ENCODE measurements at regions not wholly inside any gene's neighbourhood (a gene's known extent, or its start where the extent isn't known, plus 50 kb on each side); places are given as distances from the start of the nearest gene placed in this dataset.

GRCh38 chr10:125276133-125276532 is 115.8 kb upstream of the CTBP2 start:
- Mint-ChIP-seq H3K4me3 (no peak overlapping the region), H3K27me3 (ENCODE audit: low read depth in 2 of 2) (peaks cover 8 to 29% of the 10 kb centered on the region in 2 donors), H3K9me3 (peaks cover 0 to 2% of the 10 kb centered on the region in 2 donors), H3K4me1 (no peaks in the 10 kb centered on the region), H3K27ac (no peak overlapping the region), H3K36me3 (no peaks in the 10 kb centered on the region)
- WGBS (ENCODE audit: insufficient coverage): 93% methylated on average over 2 of the region's 2 CpGs
- no peaks in the 10 kb centered on the region for H3K9me3 ChIP-seq (ENCODE audit: control insufficient read depth, insufficient read depth, low read length)
- ATAC-seq (no peak), DNase-seq (no peak)
- no peak for TF ChIP-seq CTCF (IDR thresholded peaks at IDR 0.05)
- no peak overlapping the region for H3K27ac ChIP-seq (ENCODE audit: low read length)
- no peaks in the 10 kb centered on the region for H3K4me1 ChIP-seq (ENCODE audit: control insufficient read depth, insufficient read depth, low read length)
- no peaks in the 10 kb centered on the region for H3K27me3 ChIP-seq (ENCODE audit: control insufficient read depth, insufficient read depth, low read length)
- no peaks in the 10 kb centered on the region for H3K36me3 ChIP-seq (ENCODE audit: control insufficient read depth, insufficient read depth, low read length)
- no peak overlapping the region for H3K4me3 ChIP-seq (ENCODE audit: low read length)
- intact Hi-C loops (cut with micrococcal nuclease): no loop called here

DNA sequence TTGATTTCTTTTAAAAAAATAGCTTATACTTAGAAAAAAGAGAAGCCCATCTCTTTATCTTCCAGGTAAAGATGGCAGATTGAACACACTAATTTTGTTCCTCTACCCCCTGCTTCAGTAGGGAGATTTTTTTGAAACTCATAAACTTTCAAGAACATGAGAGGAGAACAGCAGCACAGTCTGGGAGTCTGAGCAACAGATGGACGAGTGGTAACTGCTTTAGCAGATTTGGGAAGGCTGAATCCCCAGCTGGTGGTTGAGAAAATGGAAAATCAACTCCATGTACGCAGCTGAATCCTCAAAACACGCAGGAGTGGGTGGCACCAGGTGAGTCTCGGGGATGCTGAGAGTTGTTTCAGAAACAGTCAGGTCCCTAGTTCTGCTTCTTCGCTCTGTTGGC is 114.6 kb upstream of the CTBP2 start:
- intact Hi-C loops (cut with micrococcal nuclease): no loop called here
- TF ChIP-seq CTCF (IDR thresholded peaks at IDR 0.05): no peak
- H3K4me3 Mint-ChIP-seq: no peak overlapping the region
- no peaks in the 10 kb centered on the region for H3K36me3 Mint-ChIP-seq
- no peaks in the 10 kb centered on the region for H3K9me3 ChIP-seq (ENCODE audit: control insufficient read depth, insufficient read depth, low read length)
- no peak for ATAC-seq
- no peaks in the 10 kb centered on the region for H3K36me3 ChIP-seq (ENCODE audit: control insufficient read depth, insufficient read depth, low read length)
- no peak overlapping the region for H3K27ac ChIP-seq (ENCODE audit: low read length)
- H3K4me1 Mint-ChIP-seq: no peaks in the 10 kb centered on the region
- H3K27me3 Mint-ChIP-seq (ENCODE audit: low read depth in 2 of 2): peaks cover 11 to 33% of the 10 kb centered on the region in 2 donors
- WGBS (ENCODE audit: insufficient coverage): 77% methylated on average over 5 of the region's 5 CpGs
- H3K4me3 ChIP-seq (ENCODE audit: low read length): no peak overlapping the region
- no peaks in the 10 kb centered on the region for H3K27me3 ChIP-seq (ENCODE audit: control insufficient read depth, insufficient read depth, low read length)
- H3K9me3 Mint-ChIP-seq: peaks cover 0 to 2% of the 10 kb centered on the region in 2 donors
- no peaks in the 10 kb centered on the region for H3K4me1 ChIP-seq (ENCODE audit: control insufficient read depth, insufficient read depth, low read length)
- H3K27ac Mint-ChIP-seq: no peak overlapping the region
- DNase-seq: no peak

GRCh38 chr10:125273023-125273422 is 112.7 kb upstream of the CTBP2 start:
- H3K27me3 Mint-ChIP-seq (ENCODE audit: low read depth in 2 of 2): peaks cover 12 to 23% of the 10 kb centered on the region in 2 donors
- no peaks in the 10 kb centered on the region for H3K36me3 Mint-ChIP-seq
- no peak overlapping the region for H3K27ac Mint-ChIP-seq
- no peak for ATAC-seq
- no peak overlapping the region for H3K4me3 ChIP-seq (ENCODE audit: low read length)
- H3K9me3 ChIP-seq (ENCODE audit: control insufficient read depth, insufficient read depth, low read length): no peaks in the 10 kb centered on the region
- H3K27me3 ChIP-seq (ENCODE audit: control insufficient read depth, insufficient read depth, low read length): no peaks in the 10 kb centered on the region
- 94% methylated on average over 8 of the region's 8 CpGs for WGBS (ENCODE audit: insufficient coverage)
- no peaks in the 10 kb centered on the region for H3K36me3 ChIP-seq (ENCODE audit: control insufficient read depth, insufficient read depth, low read length)
- no peaks in the 10 kb centered on the region for H3K4me1 ChIP-seq (ENCODE audit: control insufficient read depth, insufficient read depth, low read length)
- intact Hi-C loops (cut with micrococcal nuclease): no loop called here
- no peak for DNase-seq
- H3K4me1 Mint-ChIP-seq: no peaks in the 10 kb centered on the region
- no peak overlapping the region for H3K27ac ChIP-seq (ENCODE audit: low read length)
- peaks cover 0 to 2% of the 10 kb centered on the region in 2 donors for H3K9me3 Mint-ChIP-seq
- TF ChIP-seq CTCF (IDR thresholded peaks at IDR 0.05): no peak
- H3K4me3 Mint-ChIP-seq: no peak overlapping the region

DNA sequence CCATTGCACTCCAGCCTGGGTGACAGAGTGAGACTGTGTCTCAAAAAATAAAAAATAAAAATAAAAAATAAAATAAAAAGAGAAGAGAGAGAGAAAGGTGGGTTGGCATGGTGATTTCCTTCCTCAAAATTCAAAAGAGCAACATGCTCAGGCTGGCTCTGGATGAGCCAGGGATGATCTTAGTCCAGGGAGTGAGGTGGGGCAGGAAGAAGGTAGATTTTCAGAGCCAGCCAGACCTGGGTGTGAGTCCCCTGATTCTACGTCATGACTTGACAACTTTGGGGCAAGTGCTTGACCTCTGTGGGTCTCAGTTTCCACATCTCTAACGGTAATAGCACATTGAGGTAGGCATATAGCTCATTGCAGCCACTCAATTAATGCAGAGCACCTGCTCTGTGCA is 109.4 kb upstream of the CTBP2 start:
- WGBS (ENCODE audit: insufficient coverage): 76% methylated on average over 2 of the region's 2 CpGs
- ATAC-seq (no peak), DNase-seq (no peak)
- H3K27ac Mint-ChIP-seq: no peak overlapping the region
- Histone ChIP-seq H3K36me3 (ENCODE audit: control insufficient read depth, insufficient read depth, low read length) (no peaks in the 10 kb centered on the region), H3K4me3 (ENCODE audit: low read length) (no peak overlapping the region), H3K4me1 (ENCODE audit: control insufficient read depth, insufficient read depth, low read length) (no peaks in the 10 kb centered on the region), H3K9me3 (ENCODE audit: control insufficient read depth, insufficient read depth, low read length) (no peaks in the 10 kb centered on the region), H3K27ac (ENCODE audit: low read length) (no peak overlapping the region), H3K27me3 (ENCODE audit: control insufficient read depth, insufficient read depth, low read length) (no peaks in the 10 kb centered on the region)
- H3K27me3 Mint-ChIP-seq (ENCODE audit: low read depth in 2 of 2): peaks cover 8 to 13% of the 10 kb centered on the region in 2 donors
- intact Hi-C loops (cut with micrococcal nuclease): no loop called here
- H3K4me1 Mint-ChIP-seq: no peaks in the 10 kb centered on the region
- no peak overlapping the region for H3K4me3 Mint-ChIP-seq
- no peaks in the 10 kb centered on the region for H3K36me3 Mint-ChIP-seq
- H3K9me3 Mint-ChIP-seq: no peaks in the 10 kb centered on the region
- no peak for TF ChIP-seq CTCF (IDR thresholded peaks at IDR 0.05)
